ENCODE measurements at regions not wholly inside any gene's neighbourhood (a gene's known extent, or its start where the extent isn't known, plus 50 kb on each side); places are given as distances from the start of the nearest gene placed in this dataset.
"Not testable (repeated sequence)": the region's sequence is repeated elsewhere in the genome, so short reads cannot be mapped to it uniquely, and the experiment has no call there.

GRCh38 chr12:71299541-71300376 lies 139.8 kb upstream of the LGR5 start:
- no peak for DNase-seq

- no peak for DNase-seq
Measured at GRCh38 chr12:71297930-71298329, 140.1 kb upstream of the TSPAN8 start.

GRCh38 chr12:71295953-71296352 lies 138.2 kb upstream of the TSPAN8 start:
- DNase-seq = no peak

GRCh38 chr12:71291746-71292145 lies 133.9 kb upstream of the TSPAN8 start:
- no peak for DNase-seq

- DNase-seq = no peak
Measured at GRCh38 chr12:71283883-71284282, 126.1 kb upstream of the TSPAN8 start.

GRCh38 chr12:71282925-71283324 lies 125.1 kb upstream of the TSPAN8 start:
- no peak for DNase-seq

- no peak for DNase-seq
Measured at GRCh38 chr12:71282020-71282419, 124.2 kb upstream of the TSPAN8 start.

GRCh38 chr12:71281425-71281824 lies 123.6 kb upstream of the TSPAN8 start:
- DNase-seq = no peak

GRCh38 chr12:71277866-71278265 lies 120.1 kb upstream of the TSPAN8 start:
- no peak for DNase-seq

GRCh38 chr12:71276541-71276940 lies 118.7 kb upstream of the TSPAN8 start:
- no peak for DNase-seq

- DNase-seq = not testable (repeated sequence)
Measured at GRCh38 chr12:71270794-71271193, 113.0 kb upstream of the TSPAN8 start.

GRCh38 chr12:71270057-71270456 lies 112.3 kb upstream of the TSPAN8 start:
- DNase-seq = no peak

- no peak for DNase-seq
Measured at GRCh38 chr12:71269281-71269598, 111.4 kb upstream of the TSPAN8 start.

- DNase-seq = no peak
Measured at GRCh38 chr12:71268598-71269280, 110.9 kb upstream of the TSPAN8 start.

GRCh38 chr12:71266606-71267005 lies 108.8 kb upstream of the TSPAN8 start:
- no peak for DNase-seq

- not testable (repeated sequence) for DNase-seq
Measured at GRCh38 chr12:71265731-71266130, 107.9 kb upstream of the TSPAN8 start.

- no peak for DNase-seq
Measured at GRCh38 chr12:71262466-71262865, 104.7 kb upstream of the TSPAN8 start.

GRCh38 chr12:71252473-71252872 lies 94.7 kb upstream of the TSPAN8 start:
- no peak for DNase-seq

GRCh38 chr12:71250166-71250565 lies 92.4 kb upstream of the TSPAN8 start:
- DNase-seq = no peak

- no peak for DNase-seq
Measured at GRCh38 chr12:71243370-71243769, 85.6 kb upstream of the TSPAN8 start.

- DNase-seq = no peak
Measured at GRCh38 chr12:71242511-71242910, 84.7 kb upstream of the TSPAN8 start.

GRCh38 chr12:71240946-71241345 lies 83.1 kb upstream of the TSPAN8 start:
- DNase-seq = no peak

GRCh38 chr12:71239731-71240130 lies 81.9 kb upstream of the TSPAN8 start:
- DNase-seq = no peak

- DNase-seq = no peak
Measured at GRCh38 chr12:71237128-71237527, 79.3 kb upstream of the TSPAN8 start.
